PC-3 (cell line): ENCODE measurements at regions not wholly inside any gene's neighbourhood (a gene's known extent, or its start where the extent isn't known, plus 50 kb on each side); places are given as distances from the start of the nearest gene placed in this dataset.

ENCODE experiments used
- ATAC-seq: fragments of 200-7000 bp; cut with Tn5 transposase; 2 replicates; pipeline ENCODE4 v1.9.1; 2020; ENCODE audit warnings: mild to moderate bottlenecking, moderate library complexity
- BruUV-seq: library from RNA; stranded (reverse); fragments of 400-500 nt; replicated peaks from 2 replicates; lab custom pipeline; 2021; lab: Mats Ljungman, UMichigan
- CTCF ChIA-PET: fragments of 300-600 bp; sonication (Branson Sonifier 250); formaldehyde crosslinking; loops from one replicate; lab custom pipeline; 2022; ENCODE audit warnings: antibody characterized with exemption; lab: Charles Lee
- POLR2A ChIA-PET: fragments of 300-600 bp; sonication (Branson Sonifier 250); formaldehyde crosslinking; loops from one replicate; lab custom pipeline; 2022; ENCODE audit warnings: antibody characterized with exemption; ENCODE audit not compliant: unreplicated experiment; lab: Charles Lee
- DNase-seq: peaks from one replicate; pipeline ENCODE4 v3.0.0-alpha.2; 2015
- H2AFZ ChIP-seq: fragments of 300-600 bp; sonication (generic); 2 replicates; pipeline ENCODE4 v1.6.0; 2016; ENCODE audit warnings: antibody characterized with exemption, low read length
- H3F3A ChIP-seq: fragments of 300-600 bp; sonication (generic); one replicate; pipeline ENCODE4 v1.6.0; 2017; ENCODE audit warnings: antibody characterized with exemption, low read length, control low read depth, mild to moderate bottlenecking; ENCODE audit not compliant: unreplicated experiment
- H3K27ac ChIP-seq: fragments of 300-600 bp; sonication (generic); 2 replicates; pipeline ENCODE4 v1.5.1; 2016; ENCODE audit warnings: mild to moderate bottlenecking, low read length
- H3K27me3 ChIP-seq: fragments of 300-600 bp; sonication (generic); 2 replicates; pipeline ENCODE4 v1.6.1; 2016; ENCODE audit warnings: low read length, mixed read lengths
- H3K36me3 ChIP-seq: fragments of 300-600 bp; sonication (generic); 2 replicates; pipeline ENCODE4 v1.6.1; 2016; ENCODE audit warnings: low read depth, mixed run types, low read length, mixed read lengths
- H3K4me1 ChIP-seq: fragments of 300-600 bp; sonication (generic); 2 replicates; pipeline ENCODE4 v1.5.1; 2016; ENCODE audit warnings: low read length; ENCODE audit not compliant: insufficient read depth
- H3K4me2 ChIP-seq: fragments of 300-600 bp; sonication (generic); 2 replicates; pipeline ENCODE4 v1.6.0; 2016; ENCODE audit warnings: low read length
- H3K4me3 ChIP-seq: fragments of 300-600 bp; sonication (generic); 2 replicates; pipeline ENCODE4 v1.5.1; 2016; ENCODE audit warnings: mild to moderate bottlenecking, low read length, mixed read lengths
- H3K79me2 ChIP-seq: fragments of 300-600 bp; sonication (generic); 2 replicates; pipeline ENCODE4 v1.6.1; 2017; ENCODE audit warnings: low read length, mixed read lengths
- H3K9ac ChIP-seq: fragments of 300-600 bp; sonication (generic); 2 replicates; pipeline ENCODE4 v1.6.0; 2016; ENCODE audit warnings: mild to moderate bottlenecking, low read length
- H3K9me2 ChIP-seq: fragments of 300-600 bp; sonication (generic); replicated peaks from 2 replicates; pipeline ENCODE4 v1.6.1; 2016; ENCODE audit warnings: mixed run types, low read length, mixed read lengths
- H3K9me3 ChIP-seq: fragments of 300-600 bp; sonication (generic); 2 replicates; pipeline ENCODE4 v1.6.1; 2016; ENCODE audit warnings: low read length, mixed read lengths
- H4K20me1 ChIP-seq: fragments of 300-600 bp; sonication (generic); 2 replicates; pipeline ENCODE4 v1.6.1; 2016; ENCODE audit warnings: low read length, mixed read lengths
- EZH2 ChIP-seq: fragments of 300-600 bp; sonication (generic); IDR thresholded peaks from one replicate; pipeline ENCODE4 v1.6.1; 2017; ENCODE audit warnings: antibody characterized with exemption, mild to moderate bottlenecking, low read length; ENCODE audit not compliant: unreplicated experiment
- EZH2phosphoT487 ChIP-seq: fragments of 300-600 bp; sonication (generic); IDR thresholded peaks from 2 replicates; pipeline ENCODE4 v1.6.1; 2018; ENCODE audit warnings: mild to moderate bottlenecking, antibody characterized with exemption, low read length, borderline replicate concordance
- intact Hi-C: fragments of 100-400 bp; cut with micrococcal nuclease; formaldehyde crosslinking; loops from 2 replicates; pipeline ENCODE4 v1.9.0; 2023
- TF ChIP-seq, protein P1 (sequence below): fragments of 300-600 bp; sonication (generic); conservative IDR thresholded peaks from 2 replicates; pipeline ENCODE4 v1.5.1; 2017; ENCODE audit warnings: antibody characterized with exemption, low read depth, mild to moderate bottlenecking, low read length

DNA sequence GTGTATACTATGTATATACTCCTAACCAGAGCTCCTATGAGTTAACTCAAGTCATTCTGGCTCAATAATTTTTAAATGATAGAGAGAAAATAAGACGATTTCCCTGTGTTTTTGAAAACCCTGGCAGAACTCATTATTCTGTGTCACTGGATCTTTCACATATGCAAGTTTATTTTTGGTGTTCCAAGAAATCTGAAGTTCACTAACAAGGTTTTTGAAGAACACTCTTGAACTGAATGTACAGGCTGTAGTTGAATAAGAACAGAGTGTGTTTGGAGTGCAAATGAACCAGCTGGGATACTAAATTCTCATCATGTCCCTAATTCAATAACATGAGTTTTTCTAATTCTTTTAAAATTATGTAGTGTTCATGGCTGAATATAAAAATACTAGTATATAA is 466.9 kb upstream of the SUCLG2 start:
- no peaks in the 10 kb centered on the region for H3K9me3 ChIP-seq
- intact Hi-C loops: no loop called here
- H3K36me3 ChIP-seq: no peaks in the 10 kb centered on the region
- BruUV-seq: no TSS peak
- CTCF ChIA-PET: no interaction called here
- ATAC-seq: no peak
- H3K27ac ChIP-seq: no peak overlapping the region
- H4K20me1 ChIP-seq: no peaks in the 10 kb centered on the region
- no peaks in the 10 kb centered on the region for H3K79me2 ChIP-seq
- no peaks in the 10 kb centered on the region for H3K4me1 ChIP-seq
- no peak overlapping the region for H3K9ac ChIP-seq
- TF ChIP-seq EZH2phosphoT487 (no peak), EZH2 (no peak)
- TF ChIP-seq, protein P1, sequence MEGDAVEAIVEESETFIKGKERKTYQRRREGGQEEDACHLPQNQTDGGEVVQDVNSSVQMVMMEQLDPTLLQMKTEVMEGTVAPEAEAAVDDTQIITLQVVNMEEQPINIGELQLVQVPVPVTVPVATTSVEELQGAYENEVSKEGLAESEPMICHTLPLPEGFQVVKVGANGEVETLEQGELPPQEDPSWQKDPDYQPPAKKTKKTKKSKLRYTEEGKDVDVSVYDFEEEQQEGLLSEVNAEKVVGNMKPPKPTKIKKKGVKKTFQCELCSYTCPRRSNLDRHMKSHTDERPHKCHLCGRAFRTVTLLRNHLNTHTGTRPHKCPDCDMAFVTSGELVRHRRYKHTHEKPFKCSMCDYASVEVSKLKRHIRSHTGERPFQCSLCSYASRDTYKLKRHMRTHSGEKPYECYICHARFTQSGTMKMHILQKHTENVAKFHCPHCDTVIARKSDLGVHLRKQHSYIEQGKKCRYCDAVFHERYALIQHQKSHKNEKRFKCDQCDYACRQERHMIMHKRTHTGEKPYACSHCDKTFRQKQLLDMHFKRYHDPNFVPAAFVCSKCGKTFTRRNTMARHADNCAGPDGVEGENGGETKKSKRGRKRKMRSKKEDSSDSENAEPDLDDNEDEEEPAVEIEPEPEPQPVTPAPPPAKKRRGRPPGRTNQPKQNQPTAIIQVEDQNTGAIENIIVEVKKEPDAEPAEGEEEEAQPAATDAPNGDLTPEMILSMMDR: no peak
- H3K9me2 ChIP-seq: no peaks in the 10 kb centered on the region
- POLR2A ChIA-PET: no interaction called here
- no peaks in the 10 kb centered on the region for H3F3A ChIP-seq
- DNase-seq: no peak
- no peak overlapping the region for H3K4me3 ChIP-seq
- no peak overlapping the region for H2AFZ ChIP-seq
- H3K4me2 ChIP-seq: no peak overlapping the region
- H3K27me3 ChIP-seq: no peaks in the 10 kb centered on the region

DNA sequence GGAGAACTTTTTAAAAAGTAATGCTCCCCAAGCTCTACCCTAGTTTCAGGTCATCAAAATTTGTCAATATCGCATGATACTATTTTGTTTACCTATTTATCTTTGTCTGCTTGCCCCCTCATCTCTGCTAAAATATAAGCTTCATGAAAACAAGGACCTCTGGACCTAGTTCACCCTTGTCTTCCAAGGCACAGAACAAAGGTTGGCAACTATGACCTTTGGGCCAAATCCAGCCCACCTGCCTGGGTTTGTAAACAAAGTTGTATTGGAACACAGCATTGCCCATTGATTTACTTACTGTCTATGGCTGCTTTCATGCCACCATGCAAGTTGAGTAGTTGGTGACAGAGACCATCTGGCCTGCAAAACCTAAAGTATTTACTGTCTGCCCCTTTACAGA is 462.2 kb upstream of the SUCLG2 start:
- TF ChIP-seq EZH2phosphoT487: no peak
- no peak for TF ChIP-seq EZH2
- TF ChIP-seq, protein P1: no peak
- no peaks in the 10 kb centered on the region for H3K9me2 ChIP-seq
- intact Hi-C loops: no loop called here
- H3K36me3 ChIP-seq: no peaks in the 10 kb centered on the region
- no peak overlapping the region for H3K4me2 ChIP-seq
- H3K9ac ChIP-seq: no peak overlapping the region
- ChIA-PET POLR2A (no interaction called here), CTCF (no interaction called here)
- no peak for DNase-seq
- no TSS peak for BruUV-seq
- H3K27ac ChIP-seq: no peak overlapping the region
- H4K20me1 ChIP-seq: no peaks in the 10 kb centered on the region
- H3K4me1 ChIP-seq: no peaks in the 10 kb centered on the region
- no peak overlapping the region for H2AFZ ChIP-seq
- no peak for ATAC-seq
- H3K4me3 ChIP-seq: no peak overlapping the region
- H3K9me3 ChIP-seq: no peaks in the 10 kb centered on the region
- H3K27me3 ChIP-seq: no peaks in the 10 kb centered on the region
- no peaks in the 10 kb centered on the region for H3F3A ChIP-seq
- H3K79me2 ChIP-seq: no peaks in the 10 kb centered on the region

DNA sequence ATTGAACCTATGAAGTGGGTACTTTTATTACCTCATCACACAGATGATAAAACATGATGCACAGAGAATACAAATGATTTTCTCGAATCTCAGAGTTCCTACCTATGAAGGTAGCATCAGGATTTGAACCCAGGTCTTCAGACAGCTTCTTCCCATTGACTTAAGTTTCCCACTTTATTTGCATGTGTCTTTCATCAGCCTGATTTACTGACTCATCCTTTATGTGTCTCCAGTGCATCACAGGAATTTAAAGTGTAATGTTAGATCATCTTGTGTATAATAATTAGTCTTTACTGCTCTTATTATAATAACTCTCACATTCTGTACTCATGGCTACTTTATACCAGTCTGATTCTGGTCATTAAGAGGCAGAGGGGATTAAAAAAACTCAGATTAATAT is 449.4 kb upstream of the SUCLG2 start:
- H3K4me1 ChIP-seq: no peaks in the 10 kb centered on the region
- H3K9me2 ChIP-seq: no peaks in the 10 kb centered on the region
- ATAC-seq (no peak), DNase-seq (no peak)
- POLR2A ChIA-PET: no interaction called here
- no TSS peak for BruUV-seq
- H3K27ac ChIP-seq: no peak overlapping the region
- H3F3A ChIP-seq: no peaks in the 10 kb centered on the region
- CTCF ChIA-PET: no interaction called here
- H3K27me3 ChIP-seq: no peaks in the 10 kb centered on the region
- H2AFZ ChIP-seq: no peak overlapping the region
- no peaks in the 10 kb centered on the region for H3K79me2 ChIP-seq
- H3K4me2 ChIP-seq: no peak overlapping the region
- H3K36me3 ChIP-seq: no peaks in the 10 kb centered on the region
- H3K9ac ChIP-seq: no peak overlapping the region
- no peaks in the 10 kb centered on the region for H4K20me1 ChIP-seq
- no peaks in the 10 kb centered on the region for H3K9me3 ChIP-seq
- intact Hi-C loops: no loop called here
- H3K4me3 ChIP-seq: no peak overlapping the region
- TF ChIP-seq EZH2phosphoT487 (no peak), EZH2 (no peak)
- TF ChIP-seq, protein P1: no peak
